HL-60 (cell line): ENCODE measurements at regions not wholly inside any gene's neighbourhood (a gene's known extent, or its start where the extent isn't known, plus 50 kb on each side); places are given as distances from the start of the nearest gene placed in this dataset.

ENCODE experiments used
- DNase-seq, 2 experiments: peaks; one replicate each; pipeline ENCODE4 v3.0.0-alpha.2; 2010 to 2020; ENCODE audit warnings: low read depth in 1 of 2, low spot score in 1 of 2
- H3K27ac ChIP-seq: fragments of 250-450 bp; sonication (Bioruptor Pico); replicated peaks from 2 replicates; pipeline ENCODE4 v1.5.1; 2020; ENCODE audit warnings: mild to moderate bottlenecking, moderate library complexity
- H3K27me3 ChIP-seq: fragments of 250-450 bp; sonication (Bioruptor Pico); 2 replicates; pipeline ENCODE4 v1.5.1; 2021; ENCODE audit warnings: mild to moderate bottlenecking, moderate library complexity; ENCODE audit not compliant: insufficient read depth, poor library complexity, severe bottlenecking
- H3K4me3 ChIP-seq: replicated peaks from 2 replicates; pipeline ENCODE4 v1.5.1; 2011; ENCODE audit warnings: mild to moderate bottlenecking, control low read depth, low read length; ENCODE audit not compliant: insufficient read depth
- GABPA ChIP-seq: IDR thresholded peaks from 2 replicates; pipeline ENCODE4 v1.6.1; 2012; ENCODE audit warnings: low read depth
- POLR2AphosphoS5 ChIP-seq: IDR thresholded peaks from 2 replicates; pipeline ENCODE4 v1.6.1; 2012; ENCODE audit warnings: low read depth
- SPI1 ChIP-seq: IDR thresholded peaks from 2 replicates; pipeline ENCODE4 v1.6.1; 2012; ENCODE audit warnings: low read depth, mild to moderate bottlenecking, borderline replicate concordance
- TF ChIP-seq, protein P1 (sequence below): IDR thresholded peaks from one replicate; pipeline ENCODE4 v1.5.1; 2011; ENCODE audit warnings: low read length, control low read depth, inconsistent platforms; ENCODE audit not compliant: insufficient read depth
- TF ChIP-seq, protein P2 (sequence below): IDR thresholded peaks from 2 replicates; pipeline ENCODE4 v1.6.1; 2012; ENCODE audit warnings: low read depth; ENCODE audit not compliant: insufficient replicate concordance

DNA sequence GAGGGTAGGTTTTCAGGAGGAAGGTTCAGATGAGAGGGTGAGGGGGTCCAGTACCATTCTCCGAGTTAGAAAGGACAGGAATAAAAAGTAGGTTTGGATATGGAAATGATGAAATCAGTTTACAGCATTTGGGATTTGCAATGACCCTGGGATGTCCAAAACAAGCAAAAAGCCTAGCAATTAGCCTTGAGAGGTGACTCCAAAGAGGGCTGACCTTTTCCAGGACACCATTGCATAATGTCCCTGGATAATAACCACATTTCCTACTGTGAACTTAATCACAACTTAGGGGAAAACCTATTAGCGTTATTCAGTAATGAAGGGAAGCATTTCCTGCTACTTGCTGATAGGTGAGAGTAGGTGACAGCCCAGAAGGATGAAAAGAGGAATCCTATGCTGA, 101.4 kb upstream of the ARHGAP42 start:
- Histone ChIP-seq H3K27me3 (no peaks in the 10 kb centered on the region), H3K27ac (no peak overlapping the region), H3K4me3 (no peak overlapping the region)
- TF ChIP-seq, protein P1, sequence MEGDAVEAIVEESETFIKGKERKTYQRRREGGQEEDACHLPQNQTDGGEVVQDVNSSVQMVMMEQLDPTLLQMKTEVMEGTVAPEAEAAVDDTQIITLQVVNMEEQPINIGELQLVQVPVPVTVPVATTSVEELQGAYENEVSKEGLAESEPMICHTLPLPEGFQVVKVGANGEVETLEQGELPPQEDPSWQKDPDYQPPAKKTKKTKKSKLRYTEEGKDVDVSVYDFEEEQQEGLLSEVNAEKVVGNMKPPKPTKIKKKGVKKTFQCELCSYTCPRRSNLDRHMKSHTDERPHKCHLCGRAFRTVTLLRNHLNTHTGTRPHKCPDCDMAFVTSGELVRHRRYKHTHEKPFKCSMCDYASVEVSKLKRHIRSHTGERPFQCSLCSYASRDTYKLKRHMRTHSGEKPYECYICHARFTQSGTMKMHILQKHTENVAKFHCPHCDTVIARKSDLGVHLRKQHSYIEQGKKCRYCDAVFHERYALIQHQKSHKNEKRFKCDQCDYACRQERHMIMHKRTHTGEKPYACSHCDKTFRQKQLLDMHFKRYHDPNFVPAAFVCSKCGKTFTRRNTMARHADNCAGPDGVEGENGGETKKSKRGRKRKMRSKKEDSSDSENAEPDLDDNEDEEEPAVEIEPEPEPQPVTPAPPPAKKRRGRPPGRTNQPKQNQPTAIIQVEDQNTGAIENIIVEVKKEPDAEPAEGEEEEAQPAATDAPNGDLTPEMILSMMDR = no peak
- TF ChIP-seq, protein P2, sequence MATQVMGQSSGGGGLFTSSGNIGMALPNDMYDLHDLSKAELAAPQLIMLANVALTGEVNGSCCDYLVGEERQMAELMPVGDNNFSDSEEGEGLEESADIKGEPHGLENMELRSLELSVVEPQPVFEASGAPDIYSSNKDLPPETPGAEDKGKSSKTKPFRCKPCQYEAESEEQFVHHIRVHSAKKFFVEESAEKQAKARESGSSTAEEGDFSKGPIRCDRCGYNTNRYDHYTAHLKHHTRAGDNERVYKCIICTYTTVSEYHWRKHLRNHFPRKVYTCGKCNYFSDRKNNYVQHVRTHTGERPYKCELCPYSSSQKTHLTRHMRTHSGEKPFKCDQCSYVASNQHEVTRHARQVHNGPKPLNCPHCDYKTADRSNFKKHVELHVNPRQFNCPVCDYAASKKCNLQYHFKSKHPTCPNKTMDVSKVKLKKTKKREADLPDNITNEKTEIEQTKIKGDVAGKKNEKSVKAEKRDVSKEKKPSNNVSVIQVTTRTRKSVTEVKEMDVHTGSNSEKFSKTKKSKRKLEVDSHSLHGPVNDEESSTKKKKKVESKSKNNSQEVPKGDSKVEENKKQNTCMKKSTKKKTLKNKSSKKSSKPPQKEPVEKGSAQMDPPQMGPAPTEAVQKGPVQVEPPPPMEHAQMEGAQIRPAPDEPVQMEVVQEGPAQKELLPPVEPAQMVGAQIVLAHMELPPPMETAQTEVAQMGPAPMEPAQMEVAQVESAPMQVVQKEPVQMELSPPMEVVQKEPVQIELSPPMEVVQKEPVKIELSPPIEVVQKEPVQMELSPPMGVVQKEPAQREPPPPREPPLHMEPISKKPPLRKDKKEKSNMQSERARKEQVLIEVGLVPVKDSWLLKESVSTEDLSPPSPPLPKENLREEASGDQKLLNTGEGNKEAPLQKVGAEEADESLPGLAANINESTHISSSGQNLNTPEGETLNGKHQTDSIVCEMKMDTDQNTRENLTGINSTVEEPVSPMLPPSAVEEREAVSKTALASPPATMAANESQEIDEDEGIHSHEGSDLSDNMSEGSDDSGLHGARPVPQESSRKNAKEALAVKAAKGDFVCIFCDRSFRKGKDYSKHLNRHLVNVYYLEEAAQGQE = no peak
- TF ChIP-seq SPI1 (no peak), GABPA (no peak), POLR2AphosphoS5 (no peak)
- DNase-seq = no peak

GRCh38 chr11:100586361-100587101, 100.6 kb upstream of the ARHGAP42 start:
- Histone ChIP-seq H3K27ac (no peak overlapping the region), H3K4me3 (no peak overlapping the region), H3K27me3 (no peaks in the 10 kb centered on the region)
- TF ChIP-seq, protein P1 = no peak
- TF ChIP-seq, protein P2 = no peak
- TF ChIP-seq POLR2AphosphoS5 (no peak), SPI1 (no peak), GABPA (no peak)
- no peak for DNase-seq

DNA sequence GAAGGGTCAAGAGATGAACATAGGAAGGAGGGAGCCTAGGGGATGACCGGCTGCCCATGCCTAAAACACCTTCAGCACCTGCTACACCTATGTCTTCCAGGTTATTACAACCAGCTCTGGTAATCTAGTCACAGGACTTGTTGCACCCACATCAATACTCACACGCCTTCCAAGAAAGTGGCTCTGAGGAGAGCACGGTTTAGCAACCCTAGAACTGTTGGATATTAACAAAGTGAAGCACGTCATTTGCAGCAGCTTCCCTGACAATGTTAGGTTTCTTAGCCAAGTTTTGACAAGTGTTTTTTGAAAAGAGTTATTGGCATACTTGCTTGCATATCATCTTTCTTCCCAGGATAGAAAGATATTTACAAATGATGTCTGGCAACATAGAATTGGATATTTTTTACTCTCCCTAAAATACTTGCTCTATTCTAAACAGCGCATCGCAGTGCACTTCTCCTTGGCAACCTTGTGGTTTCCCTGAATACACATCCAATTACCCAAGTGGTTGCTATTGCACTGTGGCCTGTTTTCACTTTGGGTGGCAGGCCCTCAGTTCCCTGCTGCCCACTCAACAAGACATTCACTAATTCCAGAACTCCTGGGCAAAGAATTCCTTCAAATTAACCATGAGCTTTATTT, 94.3 kb upstream of the ARHGAP42 start:
- no peak for DNase-seq
- TF ChIP-seq, protein P2 = no peak
- no peak for TF ChIP-seq SPI1
- H3K4me3 ChIP-seq = no peak overlapping the region

More for the DNA sequence above, 94.3 kb upstream of the ARHGAP42 start:
- H3K27me3 ChIP-seq = no peaks in the 10 kb centered on the region
- no peak overlapping the region for H3K27ac ChIP-seq
